Epithelial cell of proximal tubule (primary cell): ENCODE measurements at regions not wholly inside any gene's neighbourhood (a gene's known extent, or its start where the extent isn't known, plus 50 kb on each side); places are given as distances from the start of the nearest gene placed in this dataset.

Source experiments
- DNase-seq: peaks from one replicate; pipeline ENCODE4 v3.0.0-alpha.2; 2011; ENCODE audit warnings: low read depth
- H3K4me3 ChIP-seq: 2 replicates; pipeline ENCODE4 v1.5.1; 2011; ENCODE audit warnings: low read depth, mild to moderate bottlenecking, low read length
- CTCF ChIP-seq: conservative IDR thresholded peaks from 2 replicates; pipeline ENCODE4 v1.5.1; 2012; ENCODE audit warnings: low read depth, mild to moderate bottlenecking, low read length

GRCh38 chr5:84569307-84569706 is 184.6 kb upstream of the EDIL3 start:
- H3K4me3 ChIP-seq = no peak overlapping the region

GRCh38 chr5:84568171-84568570 is 183.5 kb upstream of the EDIL3 start:
- H3K4me3 ChIP-seq = no peak overlapping the region
- TF ChIP-seq CTCF = no peak
- no peak for DNase-seq

More at GRCh38 chr5:84569307-84569706, 184.6 kb upstream of the EDIL3 start:
- no peak for TF ChIP-seq CTCF
- no peak for DNase-seq

GRCh38 chr5:84565866-84566265 is 181.2 kb upstream of the EDIL3 start:
- H3K4me3 ChIP-seq = no peak overlapping the region
- no peak for DNase-seq
- TF ChIP-seq CTCF = no peak

- DNase-seq = no peak
- H3K4me3 ChIP-seq = no peak overlapping the region
- TF ChIP-seq CTCF = no peak
Measured at GRCh38 chr5:84564321-84565075, 179.8 kb upstream of the EDIL3 start.

- TF ChIP-seq CTCF = no peak
- no peak overlapping the region for H3K4me3 ChIP-seq
- no peak for DNase-seq
Measured at GRCh38 chr5:84550222-84550621, 165.5 kb upstream of the EDIL3 start.

GRCh38 chr5:84549054-84549453 is 164.4 kb upstream of the EDIL3 start:
- no peak overlapping the region for H3K4me3 ChIP-seq
- TF ChIP-seq CTCF = no peak
- no peak for DNase-seq

GRCh38 chr5:84546686-84547085 is 162.0 kb upstream of the EDIL3 start:
- DNase-seq = no peak
- H3K4me3 ChIP-seq = no peak overlapping the region
- no peak for TF ChIP-seq CTCF
